ENCODE measurements at regions not wholly inside any gene's neighbourhood (a gene's known extent, or its start where the extent isn't known, plus 50 kb on each side); places are given as distances from the start of the nearest gene placed in this dataset.

DNA sequence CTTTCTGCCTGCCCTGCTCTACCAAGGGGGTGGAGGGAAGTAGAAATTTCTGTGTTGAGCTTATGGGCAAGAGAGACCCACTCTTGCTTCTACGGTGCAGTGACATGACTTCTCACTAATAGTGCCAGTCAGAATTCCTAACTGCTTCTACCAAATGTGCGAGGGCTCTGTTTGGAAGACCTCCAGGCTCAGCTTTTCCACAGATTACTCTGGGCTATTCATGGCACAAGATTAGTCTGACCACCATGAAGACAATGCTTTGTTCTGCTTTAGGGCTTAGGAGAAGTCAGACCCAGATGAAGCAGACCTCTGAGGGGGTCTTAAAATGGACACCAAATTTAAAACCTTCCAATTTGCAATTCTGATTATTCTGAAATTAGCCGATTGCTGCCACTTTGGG, 195.9 kb upstream of the TBC1D5 start:
- TF ChIP-seq POLR2A (IDR thresholded peaks at IDR 0.05), result no peak
- TF ChIP-seq CTCF (IDR thresholded peaks at IDR 0.05 in 4 of 5, conservative IDR thresholded peaks at IDR 0.05 in 1 of 5), result no peak
